ENCODE measurements at regions not wholly inside any gene's neighbourhood (a gene's known extent, or its start where the extent isn't known, plus 50 kb on each side); places are given as distances from the start of the nearest gene placed in this dataset.
"Not testable (repeated sequence)": the region's sequence is repeated elsewhere in the genome, so short reads cannot be mapped to it uniquely, and the experiment has no call there.

DNA sequence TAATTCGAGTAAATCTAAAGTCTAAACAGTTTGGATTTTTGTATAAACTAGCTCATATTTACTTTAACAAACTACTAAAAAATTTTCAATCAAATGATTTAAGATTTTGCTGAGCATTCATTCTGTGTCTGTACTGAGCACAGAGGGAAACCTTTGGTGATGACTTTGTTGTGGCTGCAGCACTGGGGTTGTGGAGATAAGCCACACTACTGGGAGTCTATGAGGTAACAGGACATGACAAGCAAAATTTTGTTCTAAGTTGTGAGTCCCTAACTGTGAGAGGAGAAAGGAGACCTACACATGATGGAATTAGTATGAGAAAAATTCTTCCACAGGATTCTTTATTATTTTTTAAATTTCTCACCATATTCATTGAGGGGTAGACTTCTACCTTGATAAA, 933.7 kb upstream of the LRATD1 start:
- Histone ChIP-seq H3K36me3 (no peaks in the 10 kb centered on the region), H3K27ac (no peak overlapping the region), H3K4me3 (no peak overlapping the region), H3K4me1 (no peaks in the 10 kb centered on the region), H3K9me3 (no peaks in the 10 kb centered on the region), H3K27me3 (no peaks in the 10 kb centered on the region)
- WGBS, 2 donors, result 60 to 65% methylated on average over 1 of the region's 1 CpG
- TF ChIP-seq EP300 (IDR thresholded peaks at IDR 0.05), result no peak
- no peak for TF ChIP-seq POLR2A (IDR thresholded peaks at IDR 0.05)
- TF ChIP-seq, protein P1, sequence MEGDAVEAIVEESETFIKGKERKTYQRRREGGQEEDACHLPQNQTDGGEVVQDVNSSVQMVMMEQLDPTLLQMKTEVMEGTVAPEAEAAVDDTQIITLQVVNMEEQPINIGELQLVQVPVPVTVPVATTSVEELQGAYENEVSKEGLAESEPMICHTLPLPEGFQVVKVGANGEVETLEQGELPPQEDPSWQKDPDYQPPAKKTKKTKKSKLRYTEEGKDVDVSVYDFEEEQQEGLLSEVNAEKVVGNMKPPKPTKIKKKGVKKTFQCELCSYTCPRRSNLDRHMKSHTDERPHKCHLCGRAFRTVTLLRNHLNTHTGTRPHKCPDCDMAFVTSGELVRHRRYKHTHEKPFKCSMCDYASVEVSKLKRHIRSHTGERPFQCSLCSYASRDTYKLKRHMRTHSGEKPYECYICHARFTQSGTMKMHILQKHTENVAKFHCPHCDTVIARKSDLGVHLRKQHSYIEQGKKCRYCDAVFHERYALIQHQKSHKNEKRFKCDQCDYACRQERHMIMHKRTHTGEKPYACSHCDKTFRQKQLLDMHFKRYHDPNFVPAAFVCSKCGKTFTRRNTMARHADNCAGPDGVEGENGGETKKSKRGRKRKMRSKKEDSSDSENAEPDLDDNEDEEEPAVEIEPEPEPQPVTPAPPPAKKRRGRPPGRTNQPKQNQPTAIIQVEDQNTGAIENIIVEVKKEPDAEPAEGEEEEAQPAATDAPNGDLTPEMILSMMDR (IDR thresholded peaks at IDR 0.05), result no peak
- DNase-seq (ENCODE audit: low spot score in 2 of 2), result no peak

DNA sequence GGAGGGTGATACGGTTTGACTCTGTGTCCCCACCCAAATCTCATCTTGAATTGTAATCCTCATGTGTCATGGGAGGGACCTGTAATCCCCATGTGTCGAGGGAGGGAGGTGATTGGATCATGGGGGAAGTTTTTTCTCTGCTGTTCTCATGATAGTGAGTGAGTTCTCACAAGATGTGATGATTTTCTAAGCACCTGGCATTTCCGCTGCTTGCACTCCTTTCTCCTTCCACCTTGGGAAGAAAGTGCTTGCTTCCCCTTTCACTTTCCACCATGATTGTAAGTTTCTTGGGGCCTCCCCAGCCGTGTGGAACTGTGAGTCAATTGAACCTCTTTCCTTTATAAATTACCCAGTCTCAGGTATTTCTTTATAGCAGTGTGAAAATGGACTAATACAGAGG, 932.6 kb upstream of the LRATD1 start:
- 62 to 71% methylated on average over 4 of the region's 4 CpGs for WGBS, 2 donors
- not testable (repeated sequence) for H3K9me3 ChIP-seq; H3K4me1 ChIP-seq; H3K4me3 ChIP-seq; H3K36me3 ChIP-seq; DNase-seq (ENCODE audit: low spot score in 2 of 2); H3K27me3 ChIP-seq; H3K27ac ChIP-seq

DNA sequence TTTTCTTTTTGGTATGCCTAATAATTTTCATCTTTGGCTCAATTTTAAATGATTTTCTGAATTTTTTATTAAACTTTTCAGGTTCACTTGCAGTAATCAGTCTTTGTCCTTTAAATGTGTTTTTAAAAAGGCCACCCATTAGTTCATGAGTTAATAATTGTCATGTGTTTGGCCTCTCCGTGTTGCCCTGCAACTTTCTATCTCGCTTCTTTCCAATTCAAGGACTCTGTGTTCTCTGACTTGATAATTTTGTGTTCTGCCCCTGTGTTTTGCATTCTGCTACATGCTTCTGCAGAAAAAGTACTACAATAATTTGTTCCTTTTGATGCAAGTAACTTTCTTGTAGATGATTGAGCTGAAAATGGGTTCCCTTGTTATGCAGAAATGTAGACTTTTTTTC, 921.4 kb upstream of the LRATD1 start:
- Histone ChIP-seq H3K27me3 (no peaks in the 10 kb centered on the region), H3K4me3 (no peak overlapping the region), H3K9me3 (no peaks in the 10 kb centered on the region), H3K4me1 (no peaks in the 10 kb centered on the region), H3K36me3 (no peaks in the 10 kb centered on the region), H3K27ac (no peak overlapping the region)
- 73 to 79% methylated on average over 2 of the region's 2 CpGs for WGBS, 2 donors
- DNase-seq (ENCODE audit: low spot score in 2 of 2), result no peak
- TF ChIP-seq POLR2A (IDR thresholded peaks at IDR 0.05) (no peak), EP300 (IDR thresholded peaks at IDR 0.05) (no peak)
- TF ChIP-seq, protein P1 (IDR thresholded peaks at IDR 0.05), result no peak

DNA sequence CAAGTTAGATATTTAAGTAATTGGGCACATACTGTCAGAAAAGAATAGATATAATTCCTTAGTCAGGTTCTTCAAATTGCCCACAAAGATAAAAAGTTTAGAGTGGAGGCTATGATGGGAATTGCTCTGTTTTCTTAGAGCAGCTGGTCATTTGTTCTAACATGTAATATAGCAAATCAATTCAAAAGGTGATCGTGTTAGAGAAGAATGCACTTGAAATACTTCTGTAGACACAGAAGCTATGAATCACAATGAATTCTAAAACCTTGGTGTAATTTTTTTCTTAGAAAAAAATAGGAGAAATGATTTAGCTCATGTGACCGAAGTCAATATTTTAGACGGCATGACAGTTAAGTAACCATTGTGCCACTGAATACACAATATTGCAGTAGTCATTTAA, 918.1 kb upstream of the LRATD1 start:
- H3K4me1 ChIP-seq, result no peaks in the 10 kb centered on the region
- 89 to 91% methylated on average over 3 of the region's 3 CpGs for WGBS, 2 donors
- H3K4me3 ChIP-seq, result no peak overlapping the region
- DNase-seq (ENCODE audit: low spot score in 2 of 2), result no peak
- no peaks in the 10 kb centered on the region for H3K36me3 ChIP-seq
- TF ChIP-seq POLR2A (IDR thresholded peaks at IDR 0.05) (no peak), EP300 (IDR thresholded peaks at IDR 0.05) (no peak)
- TF ChIP-seq, protein P1 (IDR thresholded peaks at IDR 0.05), result no peak
- H3K27me3 ChIP-seq, result no peaks in the 10 kb centered on the region
- H3K27ac ChIP-seq, result no peak overlapping the region
- no peaks in the 10 kb centered on the region for H3K9me3 ChIP-seq

DNA sequence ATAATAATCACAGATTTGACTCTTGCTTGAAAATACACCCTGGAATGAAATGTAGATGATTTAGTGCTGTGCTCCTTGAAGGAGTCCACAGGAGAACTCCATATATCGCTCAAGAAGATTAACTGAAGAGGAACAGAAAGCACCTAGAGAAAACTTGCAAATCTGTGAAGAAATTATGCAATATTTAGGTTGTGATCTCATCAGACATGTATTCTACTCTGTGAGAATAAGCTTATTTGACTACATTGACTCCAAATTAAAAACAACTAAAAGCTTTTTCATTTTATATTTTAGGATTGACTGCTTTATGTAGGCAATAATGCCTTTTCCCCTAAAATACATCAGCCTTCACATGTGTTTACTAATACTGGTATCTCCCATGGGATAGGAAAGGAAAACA, 906.6 kb upstream of the LRATD1 start:
- Histone ChIP-seq H3K36me3 (no peaks in the 10 kb centered on the region), H3K27me3 (no peaks in the 10 kb centered on the region), H3K4me3 (no peak overlapping the region), H3K4me1 (no peaks in the 10 kb centered on the region), H3K27ac (no peak overlapping the region), H3K9me3 (no peaks in the 10 kb centered on the region)
- DNase-seq (ENCODE audit: low spot score in 2 of 2), result no peak
- TF ChIP-seq POLR2A (IDR thresholded peaks at IDR 0.05) (no peak), EP300 (IDR thresholded peaks at IDR 0.05) (no peak)
- TF ChIP-seq, protein P1 (IDR thresholded peaks at IDR 0.05), result no peak
- WGBS, 2 donors, result 82 to 84% methylated on average over 1 of the region's 1 CpG

DNA sequence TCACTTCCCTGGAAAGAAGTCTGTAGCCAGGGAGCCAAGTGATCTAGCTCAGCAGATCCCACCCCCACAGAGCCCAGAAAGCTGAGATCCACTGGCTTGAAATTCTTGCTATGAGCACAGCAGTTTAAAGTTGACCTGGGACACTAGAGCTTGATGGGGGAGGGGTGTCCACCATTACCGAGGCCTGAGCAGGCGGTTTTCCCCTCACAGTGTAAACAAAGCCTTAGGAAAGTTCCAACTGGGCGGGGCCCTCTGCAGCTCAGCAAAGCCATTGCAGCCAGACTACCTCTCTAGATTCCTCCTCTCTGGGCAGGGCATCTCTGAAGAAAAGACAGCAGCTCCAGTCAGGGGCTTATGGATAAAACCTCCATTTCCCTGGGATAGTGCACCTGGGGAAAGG, 887.2 kb upstream of the LRATD1 start:
- peaks cover 0 to 29% (median under 1%) of the 10 kb centered on the region in 4 donors for H3K9me3 ChIP-seq
- TF ChIP-seq POLR2A (IDR thresholded peaks at IDR 0.05) (no peak), EP300 (IDR thresholded peaks at IDR 0.05) (no peak)
- TF ChIP-seq, protein P1 (IDR thresholded peaks at IDR 0.05), result no peak
- H3K27ac ChIP-seq, result no peak overlapping the region
- H3K27me3 ChIP-seq, result no peaks in the 10 kb centered on the region
- 39 to 50% methylated on average over 3 of the region's 3 CpGs for WGBS, 2 donors
- H3K36me3 ChIP-seq, result no peaks in the 10 kb centered on the region
- DNase-seq (ENCODE audit: low spot score in 2 of 2), result no peak
- H3K4me3 ChIP-seq, result no peak overlapping the region
- no peaks in the 10 kb centered on the region for H3K4me1 ChIP-seq

Data from tibial nerve (tissue), 4 donors.